ENCODE measurements at regions not wholly inside any gene's neighbourhood (a gene's known extent, or its start where the extent isn't known, plus 50 kb on each side); places are given as distances from the start of the nearest gene placed in this dataset.

DNA sequence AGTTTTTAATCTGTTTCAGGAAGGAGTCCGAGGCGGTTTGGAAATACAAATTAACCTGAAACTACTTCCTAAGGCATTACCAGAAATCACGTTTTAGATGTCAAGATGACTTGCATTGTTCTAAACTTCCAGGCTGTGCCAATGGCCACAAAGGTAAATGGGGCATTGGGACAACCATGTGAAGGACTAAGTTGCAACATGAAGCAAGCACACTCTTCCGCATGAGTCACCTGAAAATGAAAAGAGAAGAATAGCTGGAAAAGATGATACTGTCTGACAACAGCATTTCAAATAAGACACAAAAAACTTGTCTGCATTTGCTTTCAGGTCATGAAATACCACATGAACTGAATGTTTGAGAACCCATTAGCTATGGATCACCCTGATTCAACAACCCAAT is 262.1 kb downstream of the AHR start:
- TF ChIP-seq EZH2 (optimal IDR thresholded peaks at IDR 0.05; ENCODE audit: low read depth, low read length) (no peak), EZH2phosphoT487 (IDR thresholded peaks at IDR 0.05; ENCODE audit: low read length) (no peak)
- TF ChIP-seq, protein P1, sequence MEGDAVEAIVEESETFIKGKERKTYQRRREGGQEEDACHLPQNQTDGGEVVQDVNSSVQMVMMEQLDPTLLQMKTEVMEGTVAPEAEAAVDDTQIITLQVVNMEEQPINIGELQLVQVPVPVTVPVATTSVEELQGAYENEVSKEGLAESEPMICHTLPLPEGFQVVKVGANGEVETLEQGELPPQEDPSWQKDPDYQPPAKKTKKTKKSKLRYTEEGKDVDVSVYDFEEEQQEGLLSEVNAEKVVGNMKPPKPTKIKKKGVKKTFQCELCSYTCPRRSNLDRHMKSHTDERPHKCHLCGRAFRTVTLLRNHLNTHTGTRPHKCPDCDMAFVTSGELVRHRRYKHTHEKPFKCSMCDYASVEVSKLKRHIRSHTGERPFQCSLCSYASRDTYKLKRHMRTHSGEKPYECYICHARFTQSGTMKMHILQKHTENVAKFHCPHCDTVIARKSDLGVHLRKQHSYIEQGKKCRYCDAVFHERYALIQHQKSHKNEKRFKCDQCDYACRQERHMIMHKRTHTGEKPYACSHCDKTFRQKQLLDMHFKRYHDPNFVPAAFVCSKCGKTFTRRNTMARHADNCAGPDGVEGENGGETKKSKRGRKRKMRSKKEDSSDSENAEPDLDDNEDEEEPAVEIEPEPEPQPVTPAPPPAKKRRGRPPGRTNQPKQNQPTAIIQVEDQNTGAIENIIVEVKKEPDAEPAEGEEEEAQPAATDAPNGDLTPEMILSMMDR (IDR thresholded peaks at IDR 0.05; ENCODE audit: low read length), result no peak

Data from MM.1S (cell line).